Adrenal gland (tissue), 9 donors: ENCODE measurements at regions not wholly inside any gene's neighbourhood (a gene's known extent, or its start where the extent isn't known, plus 50 kb on each side); places are given as distances from the start of the nearest gene placed in this dataset.
"Not testable (repeated sequence)": the region's sequence is repeated elsewhere in the genome, so short reads cannot be mapped to it uniquely, and the experiment has no call there.

Experiments used
- DNase-seq, 7 donors: peaks; one replicate each; pipeline ENCODE4 v3.0.0-alpha.2; 2019 to 2020
- H3K27ac ChIP-seq, 5 donors: fragments of 200-600 bp; sonication (generic) in 4 of 5; 1 replicate in 3 of 5; 2 replicates in 2 of 5; pipeline versions ENCODE4 v1.5.1 to v1.8.0; 2016 to 2020; ENCODE audit warnings: mild to moderate bottlenecking in 1 of 5
- H3K27me3 ChIP-seq: fragments of 200-600 bp; 2 replicates; pipeline ENCODE4 v1.8.0; 2021
- H3K36me3 ChIP-seq, 2 donors: fragments of 200-600 bp; replicated peaks in 1 of 2; 1 replicate in 1 of 2; 2 replicates in 1 of 2; pipeline versions ENCODE4 v1.5.1 to v1.8.0; 2018 to 2022
- H3K4me1 ChIP-seq, 2 donors: fragments of 200-600 bp; replicated peaks in 1 of 2; 1 replicate in 1 of 2; 2 replicates in 1 of 2; pipeline versions ENCODE4 v1.5.1 to v1.8.0; 2018 to 2021
- H3K4me3 ChIP-seq, 4 donors: fragments of 200-600 bp; sonication (generic) in 3 of 4; one replicate each; pipeline ENCODE4 v1.5.1; 2016 to 2018
- H3K9me3 ChIP-seq, 3 donors: fragments of 200-600 bp; sonication (generic) in 1 of 3; replicated peaks in 1 of 3; 1 replicate in 2 of 3; 2 replicates in 1 of 3; pipeline versions ENCODE4 v1.5.1 to v1.8.0; 2016 to 2021
- POLR2A ChIP-seq, 2 donors: fragments of 450-650 bp; IDR thresholded peaks; one replicate each; pipeline ENCODE4 v1.6.1; 2017; ENCODE audit warnings: antibody characterized with exemption in 2 of 2, mild to moderate bottlenecking in 2 of 2, moderate library complexity in 1 of 2
- WGBS, 4 donors: extraction: QIAGEN DNeasy Blood & Tissue Kit in 2 of 4; methylation state at CpG; one replicate each; pipeline versions ENCODE4 v1.1.5 to v1.1.7; 2013 to 2017; 5-methylcytosine and 5-hydroxymethylcytosine counted together
- intact Hi-C, 2 donors: fragments of 100-400 bp; cut with DNase I; formaldehyde crosslinking; loops; one replicate each; pipeline versions ENCODE4 v1.14.1 to v1.15.0; 2022 to 2023
- TF ChIP-seq, protein P1 (sequence below), 6 experiments: fragments of 450-650 bp in 4 of 6; fragments of 200-600 bp in 2 of 6; sonication (generic) in 1 of 6; IDR thresholded peaks; 1 replicate in 5 of 6; 2 replicates in 1 of 6; pipeline versions ENCODE4 v1.5.1 to v1.8.0; 2016 to 2021; ENCODE audit warnings: antibody characterized with exemption in 6 of 6, mild to moderate bottlenecking in 2 of 6, moderate library complexity in 1 of 6
- donor health status: healthy with polysubstance abuse.
- donor health status: Bipolar disorder and iron deficiency.
- donor health status: DM: yes; HTN: yes; CAD: no.
- donor health status: DM: no; HTN: no; CAD: no.
- donor health status: DM: no; HTN: no; CAD: no.

DNA sequence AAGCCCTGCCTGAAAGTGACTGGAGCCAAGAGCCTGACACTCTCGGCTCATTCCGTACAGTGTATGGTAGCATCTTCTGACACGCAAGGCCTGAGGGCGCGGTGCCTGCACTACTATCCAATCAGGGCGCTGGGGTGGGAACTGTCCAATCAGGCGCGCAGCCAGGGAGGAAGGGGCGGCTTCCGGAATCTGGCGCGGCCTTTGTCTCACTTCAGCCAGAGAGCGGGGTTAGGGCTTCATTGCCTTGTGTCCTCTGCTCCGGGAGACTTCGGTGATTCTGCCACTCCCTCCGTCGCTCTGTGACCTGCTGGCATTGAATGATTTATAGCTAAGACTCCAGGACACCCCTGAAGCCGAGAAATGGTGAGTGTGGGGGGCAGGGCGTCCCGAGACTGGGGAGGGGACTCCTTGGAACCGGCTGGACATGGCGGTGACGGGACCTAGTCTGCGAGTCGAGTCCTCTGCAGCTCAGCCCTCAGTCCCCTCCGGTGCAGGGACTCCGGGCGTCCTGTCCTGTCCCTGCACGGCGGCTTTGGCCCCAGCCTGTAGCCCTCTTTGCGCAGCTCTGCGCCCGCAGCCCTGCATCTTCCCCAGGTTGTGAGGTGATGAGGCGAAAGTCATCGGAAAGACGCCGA, 183.4 kb downstream of the LIPI start:
- peak; percentile 88 to 98 (median 94) for DNase-seq
- H3K27ac ChIP-seq, result peak overlapping the region in 1 of 5 donors; percentile 55
- intact Hi-C loops, H3K9me3 ChIP-seq, H3K36me3 ChIP-seq, H3K4me1 ChIP-seq, H3K27me3 ChIP-seq: not testable (repeated sequence)
- WGBS, 4 donors, result 0% methylated on average over 8 to 31 of the region's 37 CpGs
- H3K4me3 ChIP-seq, result peak overlapping the region in 2 of 4 donors; percentile 28 to 71
- TF ChIP-seq POLR2A (IDR thresholded peaks at IDR 0.05), result peak in 1 of 2 donors; percentile 47

- 55 to 69% (median 65%) methylated on average over 2 of the region's 2 CpGs for WGBS, 4 donors
- H3K27me3 ChIP-seq, H3K4me3 ChIP-seq, H3K9me3 ChIP-seq, H3K27ac ChIP-seq, H3K4me1 ChIP-seq, DNase-seq, H3K36me3 ChIP-seq, intact Hi-C loops: not testable (repeated sequence)
Observed at GRCh38 chr21:14020108-14020507, 190.6 kb downstream of the LIPI start.

DNA sequence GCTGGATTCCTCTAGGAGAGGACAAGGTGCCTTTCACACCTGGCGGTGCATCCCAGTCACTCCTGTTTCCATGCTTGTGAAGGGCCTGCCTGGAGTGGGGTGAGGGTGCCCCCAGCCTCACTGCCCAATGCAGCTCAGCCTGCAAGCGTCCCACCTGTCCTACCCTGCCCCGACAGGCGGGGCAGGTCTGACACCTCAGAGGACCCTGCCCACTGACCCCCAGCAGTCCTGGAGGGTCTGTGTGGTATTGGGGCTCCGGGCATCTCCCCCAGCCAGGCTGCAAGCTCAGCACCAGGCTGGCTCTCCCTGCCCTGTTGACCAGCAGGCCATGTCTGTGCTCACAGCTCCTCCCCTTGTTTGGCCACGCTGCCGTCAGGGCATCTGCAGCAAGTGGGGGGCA, 194.9 kb downstream of the LIPI start:
- intact Hi-C loops, H3K27ac ChIP-seq, H3K4me1 ChIP-seq, DNase-seq, H3K9me3 ChIP-seq, H3K27me3 ChIP-seq, H3K4me3 ChIP-seq, H3K36me3 ChIP-seq: not testable (repeated sequence)
- 87 to 100% (median 95%) methylated on average over 1 to 7 of the region's 7 CpGs; no CpG with 5 or more reads in 1 of the 4 donors for WGBS, 4 donors

- H3K9me3 ChIP-seq, H3K4me3 ChIP-seq, H3K27me3 ChIP-seq, DNase-seq, H3K36me3 ChIP-seq, H3K4me1 ChIP-seq, intact Hi-C loops, H3K27ac ChIP-seq: not testable (repeated sequence)
- WGBS, 4 donors, result 50 to 78% (median 72%) methylated on average over 1 to 18 of the region's 18 CpGs; no CpG with 5 or more reads in 1 of the 4 donors
Observed at GRCh38 chr21:14013623-14014498, 196.9 kb downstream of the LIPI start.

DNA sequence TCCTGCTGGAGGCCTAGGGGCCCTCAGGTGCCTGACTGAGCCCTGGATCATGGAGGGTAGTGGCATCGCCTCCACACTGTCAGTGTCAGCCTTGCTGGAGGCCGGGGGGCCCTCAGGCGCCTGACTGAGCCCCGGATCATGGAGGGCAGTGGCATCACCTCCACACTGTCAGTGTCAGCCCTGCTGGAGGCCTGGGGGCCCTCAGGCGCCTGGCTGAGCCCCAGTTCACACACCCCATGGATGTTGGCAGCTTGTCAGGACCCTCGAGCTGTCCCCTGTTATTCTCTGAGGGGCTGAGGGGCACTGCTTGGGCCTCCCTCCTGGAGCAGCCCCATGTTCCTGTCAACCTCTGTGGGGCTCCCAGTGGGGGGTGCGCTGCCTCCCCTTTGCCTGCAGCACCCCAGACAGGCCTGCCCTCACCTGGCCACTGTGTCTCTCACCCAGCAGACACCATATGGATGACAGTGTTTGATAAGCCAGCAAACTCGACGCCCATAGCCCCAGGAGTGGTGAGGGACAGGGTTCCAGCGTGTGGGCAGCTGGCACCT, 197.6 kb downstream of the LIPI start:
- intact Hi-C loops, result no loop called here
- no peaks in the 10 kb centered on the region for H3K27me3 ChIP-seq
- 68 to 100% (median 85%) methylated on average over 1 to 10 of the region's 10 CpGs; no CpG with 5 or more reads in 1 of the 4 donors for WGBS, 4 donors
- no peak for DNase-seq
- no peaks in the 10 kb centered on the region for H3K4me1 ChIP-seq
- H3K36me3 ChIP-seq, result no peaks in the 10 kb centered on the region
- TF ChIP-seq, protein P1, sequence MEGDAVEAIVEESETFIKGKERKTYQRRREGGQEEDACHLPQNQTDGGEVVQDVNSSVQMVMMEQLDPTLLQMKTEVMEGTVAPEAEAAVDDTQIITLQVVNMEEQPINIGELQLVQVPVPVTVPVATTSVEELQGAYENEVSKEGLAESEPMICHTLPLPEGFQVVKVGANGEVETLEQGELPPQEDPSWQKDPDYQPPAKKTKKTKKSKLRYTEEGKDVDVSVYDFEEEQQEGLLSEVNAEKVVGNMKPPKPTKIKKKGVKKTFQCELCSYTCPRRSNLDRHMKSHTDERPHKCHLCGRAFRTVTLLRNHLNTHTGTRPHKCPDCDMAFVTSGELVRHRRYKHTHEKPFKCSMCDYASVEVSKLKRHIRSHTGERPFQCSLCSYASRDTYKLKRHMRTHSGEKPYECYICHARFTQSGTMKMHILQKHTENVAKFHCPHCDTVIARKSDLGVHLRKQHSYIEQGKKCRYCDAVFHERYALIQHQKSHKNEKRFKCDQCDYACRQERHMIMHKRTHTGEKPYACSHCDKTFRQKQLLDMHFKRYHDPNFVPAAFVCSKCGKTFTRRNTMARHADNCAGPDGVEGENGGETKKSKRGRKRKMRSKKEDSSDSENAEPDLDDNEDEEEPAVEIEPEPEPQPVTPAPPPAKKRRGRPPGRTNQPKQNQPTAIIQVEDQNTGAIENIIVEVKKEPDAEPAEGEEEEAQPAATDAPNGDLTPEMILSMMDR (IDR thresholded peaks at IDR 0.05), result no peak
- no peak for TF ChIP-seq POLR2A (IDR thresholded peaks at IDR 0.05)
- no peak overlapping the region for H3K27ac ChIP-seq
- H3K9me3 ChIP-seq, result no peaks in the 10 kb centered on the region
- no peak overlapping the region for H3K4me3 ChIP-seq

DNA sequence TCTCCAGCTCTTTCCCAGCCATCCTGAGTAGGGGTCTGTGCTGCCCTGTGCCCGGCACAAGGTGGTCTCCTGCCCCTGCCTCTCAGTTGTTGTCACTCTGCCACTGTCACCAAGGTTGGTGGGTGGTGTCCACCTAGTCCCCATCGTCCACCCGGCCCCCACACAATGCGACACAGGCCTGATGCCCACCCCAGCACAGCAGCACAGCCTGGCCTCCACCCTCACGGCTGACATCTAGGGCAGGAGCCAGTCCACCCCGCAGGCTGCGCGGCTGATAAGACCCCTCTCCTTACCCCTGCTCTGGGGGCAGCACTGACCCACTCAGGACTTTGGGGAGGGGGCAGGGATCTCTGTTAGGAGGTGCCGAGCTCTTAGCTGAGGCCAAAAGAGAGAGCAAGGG, 198.3 kb downstream of the LIPI start:
- 82 to 100% (median 93%) methylated on average over 1 to 9 of the region's 9 CpGs for WGBS, 4 donors
- DNase-seq, result no peak
- H3K36me3 ChIP-seq, result no peaks in the 10 kb centered on the region
- no peaks in the 10 kb centered on the region for H3K9me3 ChIP-seq
- H3K4me1 ChIP-seq, result no peaks in the 10 kb centered on the region
- no peak overlapping the region for H3K27ac ChIP-seq
- no peak for TF ChIP-seq POLR2A (IDR thresholded peaks at IDR 0.05)
- TF ChIP-seq, protein P1 (IDR thresholded peaks at IDR 0.05), result no peak
- H3K4me3 ChIP-seq, result no peak overlapping the region
- intact Hi-C loops, result no loop called here
- H3K27me3 ChIP-seq, result no peaks in the 10 kb centered on the region

GRCh38 chr21:14011751-14012150, 199.0 kb downstream of the LIPI start:
- H3K4me3 ChIP-seq, H3K27ac ChIP-seq, intact Hi-C loops, H3K4me1 ChIP-seq, H3K36me3 ChIP-seq, H3K9me3 ChIP-seq, H3K27me3 ChIP-seq, DNase-seq: not testable (repeated sequence)
- WGBS, 4 donors, result 84 to 93% (median 90%) methylated on average over 3 to 17 of the region's 17 CpGs

DNA sequence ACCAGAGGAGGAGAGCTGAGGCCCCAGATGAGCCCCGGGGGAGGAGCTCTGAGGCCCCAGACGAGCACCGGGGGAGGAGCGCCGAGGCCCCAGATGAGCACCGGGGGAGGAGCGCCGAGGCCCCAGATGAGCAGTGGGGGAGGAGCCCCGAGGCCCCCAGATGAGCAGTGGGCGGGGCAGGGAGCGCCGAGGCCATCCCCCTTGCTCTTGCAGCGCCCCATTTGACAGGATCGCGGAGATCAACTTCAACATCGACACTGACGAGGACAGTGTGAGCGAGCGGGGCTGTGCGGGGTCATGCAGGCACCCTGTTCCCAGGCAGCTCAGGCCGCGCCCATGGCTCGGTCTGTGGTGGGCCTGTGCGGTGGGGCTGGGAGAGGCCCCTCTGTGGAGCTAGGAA, 199.6 kb downstream of the LIPI start:
- H3K9me3 ChIP-seq, H3K4me1 ChIP-seq, H3K27me3 ChIP-seq, H3K36me3 ChIP-seq, H3K4me3 ChIP-seq, intact Hi-C loops, H3K27ac ChIP-seq, DNase-seq: not testable (repeated sequence)
- 88 to 94% (median 92%) methylated on average over 5 to 24 of the region's 24 CpGs for WGBS, 4 donors
